ENCODE measurements at regions not wholly inside any gene's neighbourhood (a gene's known extent, or its start where the extent isn't known, plus 50 kb on each side); places are given as distances from the start of the nearest gene placed in this dataset.

DNA sequence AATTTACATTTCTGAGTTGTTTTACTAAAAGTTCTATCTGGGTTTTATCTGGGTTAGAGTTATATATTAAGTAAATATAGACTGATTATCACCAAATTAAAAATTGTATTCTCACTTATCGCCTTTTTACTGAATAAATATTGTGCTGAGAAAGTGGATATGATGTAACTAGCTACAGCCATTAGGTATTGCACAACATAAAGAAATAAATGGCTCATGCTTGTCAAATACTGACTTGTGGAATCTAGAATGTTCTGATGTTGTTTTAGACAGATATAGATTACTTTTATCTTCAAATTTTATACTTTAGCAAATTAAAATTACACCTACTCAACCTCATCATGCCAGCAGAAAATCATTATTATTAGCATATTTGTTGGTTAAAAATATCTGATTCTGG, 1277.1 kb upstream of the MIR17HG start:
- Histone ChIP-seq H4K5ac (ENCODE audit: low read depth, low read length) (no peak overlapping the region), H2AFZ (replicated peaks; ENCODE audit: low read length, poor library complexity) (no peak overlapping the region), H3K79me1 (ENCODE audit: low read depth in 1 of 2, low read length in 2 of 2) (no peaks in the 10 kb centered on the region), H3K4me2 (ENCODE audit: low read depth, low read length) (no peak overlapping the region), H3K4me1 (ENCODE audit: control insufficient read depth, insufficient read depth, low read length) (no peaks in the 10 kb centered on the region), H3K9me3 (ENCODE audit: control insufficient read depth, insufficient read depth, low read length) (no peaks in the 10 kb centered on the region; the same call in 1 of the 2 replicates), H3K18ac (ENCODE audit: low read depth, low read length) (no peak overlapping the region), H3K27me3 (ENCODE audit: control insufficient read depth, insufficient read depth, low read length) (no peaks in the 10 kb centered on the region), H3K14ac (replicated peaks; ENCODE audit: low read depth, low read length) (no peak overlapping the region), H3K23ac (ENCODE audit: low read depth, low read length) (no peak overlapping the region), H4K91ac (ENCODE audit: insufficient read depth, low read depth, low read length) (no peak overlapping the region), H3K56ac (ENCODE audit: extremely low read depth, insufficient read depth, low read length) (no peak overlapping the region), H2AK9ac (replicated peaks; ENCODE audit: low read depth, low read length, poor library complexity) (no peak overlapping the region), H3K4me3 (ENCODE audit: insufficient read depth, low read depth, low read length) (no peak overlapping the region), H2AK5ac (ENCODE audit: low read depth, low read length) (no peak overlapping the region), H4K8ac (ENCODE audit: low read depth in 2 of 2, low read length in 2 of 2) (no peak overlapping the region), H2BK120ac (ENCODE audit: low read depth, low read length) (no peak overlapping the region), H3K36me3 (ENCODE audit: control insufficient read depth, insufficient read depth, low read length) (no peaks in the 10 kb centered on the region), H3K4ac (ENCODE audit: low read depth, low read length) (no peak overlapping the region), H2BK20ac (ENCODE audit: low read depth, low read length) (no peak overlapping the region), H3K27ac (ENCODE audit: insufficient read depth, low read length) (no peak overlapping the region), H2BK15ac (ENCODE audit: low read depth, low read length) (no peak overlapping the region), H3K9me1 (ENCODE audit: insufficient read depth, low read length) (no peaks in the 10 kb centered on the region), H2BK5ac (ENCODE audit: low read depth, low read length, poor library complexity, severe bottlenecking) (no peak overlapping the region), H3K9ac (ENCODE audit: low read depth, low read length) (no peak overlapping the region), H4K20me1 (ENCODE audit: insufficient read depth, low read length) (no peaks in the 10 kb centered on the region)
- DNase-seq: no peak
- no TSS peak for BruUV-seq (replicated peaks)
- in situ Hi-C loops (cut with MboI; ENCODE audit: low sequenced_read_pairs) (no loop called here), dilution Hi-C loops (cut with HindIII; ENCODE audit: low sequenced_read_pairs, unreplicated experiment) (no loop called here), intact Hi-C loops (cut with micrococcal nuclease) (no loop called here)
- ChIA-PET POLR2A (ENCODE audit: unreplicated experiment) (no interaction called here), CTCF (no interaction called here)
- no CpG with 5 or more reads among the region's 1 CpG for WGBS, 2 experiments (ENCODE audit: extremely low coverage in 2 of 2, insufficient read length in 1 of 2)
- TF ChIP-seq RAD21 (IDR thresholded peaks at IDR 0.05; ENCODE audit: low read length) (no peak), CEBPB (IDR thresholded peaks at IDR 0.05; ENCODE audit: low read depth, low read length) (peak; percentile 66)
- no peak for ATAC-seq (ENCODE audit: low read depth)

All from IMR-90 (cell line).